Activated CD4-positive, alpha-beta T cell treated with anti-CD3 and anti-CD28 coated beads, Interleukin-10, Interleukin-2, amounts not matched to agents 100 ng/mL and 50 ng/mL, durations not matched to agents 16 hours and 8 hours (primary cell): ENCODE measurements at regions not wholly inside any gene's neighbourhood (a gene's known extent, or its start where the extent isn't known, plus 50 kb on each side); places are given as distances from the start of the nearest gene placed in this dataset.
A peak's percentile ranks its signal among the peaks of the same experiment; 100 is the strongest.
"Not testable (repeated sequence)": the region's sequence is repeated elsewhere in the genome, so short reads cannot be mapped to it uniquely, and the experiment has no call there.

ENCODE experiments used
- DNase-seq: peaks from one replicate; pipeline ENCODE4 v3.0.0-alpha.2; 2020

DNA sequence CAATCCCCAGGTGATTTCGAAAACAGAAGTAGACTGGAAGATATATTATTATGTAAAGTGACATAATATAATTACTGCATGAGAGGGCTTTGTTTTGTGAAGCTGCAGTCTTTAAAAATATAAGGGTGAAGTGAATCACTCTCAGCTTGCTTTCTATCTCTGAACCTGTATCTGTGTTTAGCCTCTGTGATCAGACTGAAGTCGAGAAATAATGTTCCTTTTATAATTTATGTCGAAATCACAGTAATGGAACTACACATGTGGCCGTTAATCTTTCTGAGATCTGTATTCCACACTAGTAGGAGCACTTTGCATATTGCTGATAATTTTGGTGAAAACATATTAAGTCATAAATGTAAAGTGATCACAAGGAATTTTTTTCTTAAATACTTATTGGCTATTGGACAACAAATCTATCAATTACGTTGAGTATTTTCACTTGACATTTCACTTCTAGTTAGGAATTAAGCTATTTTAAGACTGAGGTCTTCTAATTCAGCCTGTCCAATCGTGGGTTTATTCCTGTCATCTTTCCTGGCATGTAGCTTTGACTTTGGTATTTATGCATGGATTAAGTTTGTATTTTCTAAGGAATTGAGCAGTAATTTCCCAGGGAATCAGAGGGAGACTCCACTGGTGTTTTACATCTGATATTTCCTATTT, 268.2 kb upstream of the POT1 start:
- no peak for DNase-seq

DNA sequence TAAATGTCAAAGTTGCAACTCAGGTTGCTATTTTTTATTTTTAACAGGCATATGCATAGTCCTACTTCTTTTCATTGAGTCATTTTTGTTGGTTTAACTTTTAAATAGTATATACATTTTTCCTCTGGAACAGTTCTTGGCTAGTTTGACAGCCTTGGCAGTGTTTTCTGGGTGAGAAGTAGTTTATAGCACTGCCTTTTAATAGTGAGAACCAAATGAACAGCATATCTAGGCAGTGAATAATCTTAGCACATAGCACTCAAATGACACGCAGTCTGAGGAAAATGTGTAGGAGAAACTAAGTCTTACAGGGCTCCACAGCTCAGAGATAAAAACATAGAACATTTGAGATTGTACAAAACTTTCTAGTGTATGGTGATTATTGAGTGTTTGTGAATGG, 265.5 kb upstream of the POT1 start:
- DNase-seq = no peak

DNA sequence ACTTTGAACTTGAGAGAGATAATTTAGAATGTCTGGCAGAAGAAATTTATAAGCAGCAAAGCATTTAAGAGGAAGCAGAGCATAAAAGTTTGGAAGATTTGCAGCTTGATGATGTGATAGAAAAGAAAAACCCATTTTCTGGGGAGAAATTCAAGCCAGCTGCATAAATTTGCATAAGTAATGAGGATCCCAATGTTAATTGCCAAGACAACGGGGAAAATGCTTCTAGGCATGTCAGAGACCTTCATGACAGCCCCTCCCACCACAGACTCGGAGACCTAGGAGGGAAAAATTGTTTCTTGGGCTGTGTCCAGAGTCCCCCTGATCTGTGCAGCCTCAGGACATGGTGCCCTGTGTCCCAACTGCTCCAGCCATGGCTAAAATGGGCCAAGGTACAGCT, 263.6 kb upstream of the POT1 start:
- no peak for DNase-seq

DNA sequence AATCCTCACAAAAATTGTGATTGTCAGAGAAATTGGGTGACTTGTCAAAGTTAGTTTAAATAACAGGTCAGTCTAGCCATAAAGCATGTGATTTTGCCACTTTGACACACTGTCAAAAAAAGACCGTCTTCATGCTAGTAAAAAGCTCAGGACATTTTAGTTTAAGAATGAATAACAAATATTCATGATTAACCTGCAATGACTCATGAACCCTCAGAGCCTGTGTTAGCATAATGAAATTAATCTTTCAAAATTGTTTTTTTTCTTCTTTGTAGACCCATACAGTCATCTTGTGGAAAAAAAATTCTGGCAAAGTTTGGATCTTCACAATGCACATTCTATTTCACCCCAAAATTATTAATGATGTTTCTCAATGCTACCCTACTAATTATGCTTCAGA, 255.2 kb upstream of the POT1 start:
- DNase-seq = no peak

DNA sequence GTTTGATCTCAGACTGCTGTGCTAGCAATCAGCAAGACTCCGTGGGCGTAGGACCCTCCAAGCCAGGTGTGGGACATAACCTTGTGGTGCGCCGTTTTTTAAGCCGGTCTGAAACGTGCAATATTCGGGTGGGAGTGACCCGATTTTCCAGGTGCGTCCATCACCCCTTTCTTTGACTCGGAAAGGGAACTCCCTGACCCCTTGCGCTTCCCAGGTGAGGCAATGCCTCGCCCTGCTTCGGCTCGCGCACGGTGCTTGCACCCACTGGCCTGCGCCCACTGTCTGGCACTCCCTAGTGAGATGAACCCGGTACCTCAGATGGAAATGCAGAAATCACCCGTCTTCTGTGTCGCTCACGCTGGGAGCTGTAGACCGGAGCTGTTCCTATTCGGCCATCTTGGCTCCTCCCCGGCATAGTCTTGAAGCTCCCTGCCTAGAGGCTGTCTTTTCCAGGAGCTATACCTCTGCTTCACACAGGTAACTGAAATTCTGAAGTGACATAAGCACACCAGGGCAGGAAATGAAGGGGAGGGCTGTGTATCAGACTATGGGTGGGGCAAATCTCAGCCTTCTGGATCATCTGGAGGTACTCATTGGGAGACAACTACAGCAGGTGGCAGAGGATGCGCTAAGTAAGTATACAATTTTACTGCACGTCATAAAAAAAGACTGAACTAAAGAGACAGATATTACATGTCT, 252.1 kb upstream of the POT1 start:
- not testable (repeated sequence) for DNase-seq

DNA sequence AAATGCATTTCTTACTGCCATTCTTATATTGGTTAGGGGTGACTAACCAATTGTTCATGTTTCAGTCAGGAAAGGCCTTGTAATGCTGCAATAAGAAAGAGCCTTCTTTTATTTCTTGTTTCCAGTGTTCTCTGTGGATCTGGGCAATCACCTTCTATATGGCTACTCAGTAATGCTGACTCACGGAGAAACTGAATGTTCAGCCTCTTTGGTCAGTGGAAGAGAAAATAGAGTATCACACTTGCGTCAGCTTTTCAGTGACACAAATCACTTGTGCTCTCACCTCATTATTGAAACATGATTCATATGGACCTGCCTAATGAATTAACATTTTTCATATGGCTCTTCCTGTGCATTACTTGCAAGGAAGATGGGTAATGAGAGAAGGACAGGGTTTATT, 243.9 kb upstream of the POT1 start:
- DNase-seq = no peak

DNA sequence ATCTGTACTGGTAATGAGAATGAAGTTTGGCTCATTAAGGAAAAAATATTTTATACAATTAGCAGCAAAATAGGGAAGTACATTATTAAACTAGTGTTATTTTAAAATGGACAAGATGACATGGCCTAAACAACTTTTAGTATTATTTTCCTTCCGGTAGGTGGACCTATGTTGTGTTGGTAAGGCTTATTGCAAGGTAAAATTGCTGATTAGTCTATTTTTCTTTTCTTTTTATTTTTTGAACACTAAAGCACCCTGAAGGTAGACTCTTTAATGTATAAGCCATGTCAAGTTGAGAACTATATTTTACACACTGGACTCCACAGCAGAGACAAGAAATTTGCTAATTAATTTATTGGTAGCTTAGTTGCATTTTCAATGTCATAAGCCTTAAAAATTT, 239.5 kb upstream of the POT1 start:
- no peak for DNase-seq

DNA sequence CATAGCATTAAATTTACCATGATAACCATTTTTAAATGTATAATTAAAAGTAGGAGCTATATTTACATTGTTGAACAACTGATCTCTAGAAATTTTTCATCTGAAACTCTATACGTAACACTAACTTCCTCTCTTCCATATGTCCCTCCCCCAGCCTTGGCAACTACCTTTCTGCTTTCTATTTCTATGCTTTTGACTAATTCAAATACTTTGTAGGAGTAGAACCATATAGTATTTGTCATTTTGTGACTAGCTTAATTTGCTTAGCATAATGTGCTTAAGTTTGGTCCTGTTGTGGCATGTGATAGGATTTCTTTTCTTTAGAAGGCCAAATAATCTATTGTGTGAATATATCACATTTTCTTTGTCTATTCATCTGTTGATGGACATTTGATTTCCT, 225.3 kb upstream of the POT1 start:
- DNase-seq = no peak

DNA sequence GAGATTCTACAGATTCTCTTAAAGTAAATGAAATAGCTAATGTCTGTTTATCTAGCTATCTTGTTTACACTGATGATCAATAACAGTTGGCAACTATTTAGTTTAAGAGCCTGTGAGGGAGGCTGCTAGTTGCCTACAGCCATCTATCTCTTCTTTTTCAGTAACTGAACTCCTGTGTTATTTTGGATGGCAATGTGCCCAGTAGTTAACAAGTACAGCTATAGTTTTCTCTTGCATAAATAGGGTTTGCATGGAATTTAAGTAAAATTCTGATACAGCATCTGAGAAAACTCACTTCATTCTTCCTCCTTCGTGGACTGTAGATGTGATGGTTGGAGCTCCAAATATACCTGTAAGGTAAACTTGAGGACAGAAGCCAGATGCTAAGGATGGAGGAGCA, 219.5 kb upstream of the POT1 start:
- no peak for DNase-seq

DNA sequence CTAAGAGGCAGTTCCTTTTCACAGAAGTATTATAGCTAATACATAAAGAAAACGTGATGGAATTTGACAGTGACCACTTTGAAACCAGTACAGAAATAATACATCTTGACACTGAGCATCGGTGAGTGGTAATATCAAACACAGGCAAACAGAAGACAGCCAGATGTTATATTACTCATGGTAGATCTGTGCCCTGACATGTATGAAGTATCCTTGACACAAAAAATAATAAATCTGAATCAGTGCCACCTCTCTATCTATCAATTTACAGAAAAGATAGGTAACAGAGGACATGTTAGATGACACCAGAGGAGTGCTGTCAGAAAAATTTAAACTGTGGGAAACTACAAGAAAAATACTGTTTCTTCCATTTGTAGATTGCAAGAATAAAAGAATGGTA, 217.4 kb upstream of the POT1 start:
- no peak for DNase-seq

DNA sequence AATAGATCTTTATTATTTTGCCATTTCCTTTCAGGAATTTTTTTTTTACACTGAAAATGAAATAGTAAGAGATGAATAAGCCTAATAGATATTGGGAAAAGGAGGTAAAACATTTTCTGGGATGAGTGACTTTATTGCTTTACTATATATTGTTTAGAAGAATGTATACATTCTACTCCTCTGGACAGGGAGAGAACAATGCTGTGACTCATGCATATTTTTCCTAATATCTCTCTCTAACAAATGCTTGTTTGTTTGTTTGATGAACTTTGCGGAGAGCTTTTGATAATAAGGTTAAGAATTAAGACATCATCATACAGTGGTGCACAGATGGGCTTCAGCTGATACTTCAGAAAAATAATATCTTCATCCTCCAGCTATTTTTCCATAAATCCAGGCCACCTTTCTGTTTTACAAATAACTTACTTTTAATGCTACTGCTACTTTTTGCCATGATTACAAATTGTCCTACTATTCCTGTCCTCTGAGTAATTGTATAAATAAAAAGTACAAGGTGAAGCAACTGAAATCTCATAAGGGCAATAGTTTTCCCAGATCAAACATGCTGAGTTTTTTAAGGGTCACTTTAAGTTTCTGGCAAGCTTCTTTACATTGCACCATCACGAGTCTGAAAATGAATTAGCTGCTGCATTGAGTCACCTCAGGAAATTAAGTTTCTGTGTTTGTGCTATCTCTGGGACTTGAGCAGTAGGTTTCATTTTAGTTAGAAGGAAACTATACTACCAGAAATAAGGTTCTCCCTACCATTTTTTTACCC, 207.3 kb upstream of the POT1 start:
- DNase-seq = no peak

DNA sequence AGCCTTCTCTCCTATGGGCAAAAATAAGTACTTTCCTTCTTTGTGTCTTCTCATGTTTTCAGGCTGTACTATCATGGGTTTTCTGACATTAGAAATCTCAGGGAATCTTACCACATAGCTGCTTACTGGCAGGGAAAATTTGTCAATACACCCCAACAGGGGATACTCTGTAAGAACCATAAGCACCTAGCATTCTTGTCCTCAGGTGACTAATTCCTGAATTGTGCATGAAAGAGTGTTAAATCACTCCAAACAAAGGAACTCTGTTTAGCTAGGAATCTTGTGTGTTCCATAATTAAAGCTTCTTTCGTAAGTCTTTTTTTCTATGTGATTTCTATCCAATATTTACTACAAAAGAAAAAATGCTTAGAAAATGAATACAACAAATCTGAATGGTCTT, 206.7 kb upstream of the POT1 start:
- DNase-seq = no peak

DNA sequence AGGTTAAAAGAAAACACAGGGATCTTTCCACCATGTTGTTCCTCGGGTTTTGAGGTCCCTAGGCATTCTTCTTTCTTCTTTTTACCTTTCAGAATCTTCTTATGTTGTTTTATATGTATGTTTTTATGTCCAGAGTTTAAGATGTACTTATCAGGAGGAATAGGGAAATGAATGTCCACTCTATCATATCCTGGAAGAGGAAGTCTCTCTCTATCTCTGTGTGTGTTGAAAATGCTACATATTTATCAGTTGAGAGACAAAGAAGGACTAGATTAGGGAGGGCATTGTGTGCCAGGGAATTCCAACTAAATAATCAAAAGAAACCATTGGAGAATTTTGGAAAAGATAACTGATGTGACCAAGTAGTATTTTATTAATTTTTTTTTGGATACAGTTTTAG, 200.5 kb upstream of the POT1 start:
- DNase-seq = no peak

DNA sequence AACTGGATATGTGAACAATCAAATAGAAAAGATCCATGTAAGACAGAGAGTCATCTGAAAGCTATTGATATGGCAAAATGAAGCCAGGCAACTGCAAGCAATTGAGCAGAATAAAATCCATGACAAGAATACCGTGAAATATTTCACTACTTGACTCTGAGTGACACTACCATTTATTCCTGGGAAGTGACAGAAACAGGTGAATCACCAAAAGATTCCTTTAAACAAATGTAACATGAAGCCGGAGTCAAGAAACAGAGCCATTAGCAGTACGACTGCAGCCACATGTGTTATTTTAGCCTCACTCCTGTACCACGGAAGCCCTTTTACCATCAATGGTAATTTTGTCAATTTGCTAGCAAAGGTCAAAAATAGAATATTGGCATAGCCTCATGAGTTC, 197.7 kb upstream of the POT1 start:
- DNase-seq = no peak

DNA sequence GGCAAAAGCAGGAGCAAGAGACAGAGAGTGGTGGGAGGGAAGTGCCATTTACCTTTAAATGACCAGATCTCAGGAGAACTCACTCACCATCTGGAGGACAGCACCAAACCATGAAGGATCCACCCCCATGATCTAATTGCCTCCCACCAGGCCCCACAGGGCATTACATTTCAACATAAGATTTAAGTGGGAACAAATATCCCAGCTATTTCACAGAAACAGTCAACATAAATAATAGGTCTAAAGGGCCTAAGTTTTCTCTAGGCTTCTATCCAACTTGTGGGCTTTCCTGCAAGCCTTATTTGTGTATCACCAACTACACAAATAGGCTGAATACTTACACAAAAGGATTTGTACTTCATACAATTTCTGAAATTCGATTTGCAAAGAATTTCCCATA, 196.8 kb upstream of the POT1 start:
- no peak for DNase-seq

DNA sequence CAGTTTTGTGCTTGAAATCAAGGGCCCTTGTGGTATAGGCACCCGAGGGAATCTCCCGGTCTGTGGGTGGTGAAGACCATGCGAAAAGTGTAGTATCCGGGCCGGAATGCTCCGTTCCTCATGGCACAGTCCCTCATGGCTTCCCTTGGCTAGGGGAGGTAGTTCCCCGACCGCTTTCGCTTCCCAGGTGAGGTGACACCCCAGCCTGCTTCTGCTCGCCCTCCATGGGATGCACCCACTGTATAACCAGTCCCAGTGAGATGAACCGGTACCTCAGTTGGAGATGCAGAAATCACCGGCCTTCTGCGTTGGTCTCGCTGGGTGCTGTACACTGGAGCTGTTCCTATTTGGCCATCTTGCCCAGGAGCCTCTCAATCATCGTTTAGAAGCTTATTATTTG, 195.7 kb upstream of the POT1 start:
- DNase-seq = no peak

DNA sequence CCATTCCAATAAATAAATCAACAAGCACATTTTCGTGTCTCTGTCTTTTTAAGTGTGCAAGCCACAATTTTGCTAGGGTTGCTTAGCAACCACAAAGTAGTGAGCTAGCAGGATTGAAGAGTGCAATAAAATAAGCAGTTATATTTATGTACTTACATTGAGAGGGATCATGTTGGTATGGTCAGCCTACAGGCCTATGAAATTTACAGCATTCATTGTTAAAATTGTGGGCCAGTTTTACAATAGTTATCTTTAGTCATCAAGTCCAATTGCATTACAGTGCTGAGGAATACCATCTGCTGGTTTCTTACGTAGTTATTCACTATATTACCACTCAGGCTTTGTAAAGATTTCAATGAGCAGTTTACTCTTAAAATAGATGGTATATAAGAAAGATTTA, 192.5 kb upstream of the POT1 start:
- no peak for DNase-seq

DNA sequence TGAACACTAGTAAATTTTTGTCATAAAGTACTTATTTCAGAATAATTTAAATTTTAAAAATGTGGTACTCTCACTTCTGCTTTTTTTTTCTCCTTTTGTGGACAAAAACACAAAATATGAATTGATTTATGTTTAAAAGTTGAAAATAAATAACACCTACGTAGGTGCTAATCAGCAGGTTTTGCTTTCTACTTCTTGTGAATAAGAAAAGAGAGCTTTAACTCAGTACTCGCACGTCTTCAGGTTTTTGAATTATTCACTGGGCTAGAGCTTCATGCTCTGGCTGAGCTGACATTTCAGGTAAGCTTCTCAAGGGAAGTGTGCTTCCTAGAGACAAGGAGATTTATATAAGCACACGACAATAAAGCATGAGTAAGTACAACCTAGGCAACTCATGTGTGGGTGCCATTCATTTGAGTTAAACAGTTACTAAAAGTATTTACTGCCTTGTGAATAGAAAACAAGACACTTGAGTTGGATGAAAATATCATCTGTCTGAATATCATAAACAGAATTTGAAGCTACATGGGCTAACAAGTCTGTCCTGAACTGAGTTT, 190.0 kb upstream of the POT1 start:
- no peak for DNase-seq

DNA sequence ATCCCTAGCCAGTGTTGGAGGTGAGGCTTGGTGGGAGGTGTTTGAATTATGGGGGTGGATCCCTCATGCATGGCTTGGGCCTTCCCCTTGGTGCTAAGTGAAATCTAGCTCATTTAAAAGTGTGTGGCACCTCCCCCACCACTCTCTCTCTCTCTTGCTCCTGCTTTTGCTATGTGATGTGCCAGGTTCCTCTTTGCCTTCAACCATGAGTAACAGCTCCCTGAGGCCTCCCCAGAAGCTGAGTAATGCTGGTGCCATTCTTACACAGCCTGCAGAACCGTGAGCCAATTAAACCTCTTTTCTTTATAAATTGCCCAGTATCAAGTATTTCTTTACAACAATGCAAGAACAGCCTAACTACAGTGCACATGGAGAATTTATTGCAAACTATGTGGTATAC, 188.8 kb upstream of the POT1 start:
- no peak for DNase-seq

DNA sequence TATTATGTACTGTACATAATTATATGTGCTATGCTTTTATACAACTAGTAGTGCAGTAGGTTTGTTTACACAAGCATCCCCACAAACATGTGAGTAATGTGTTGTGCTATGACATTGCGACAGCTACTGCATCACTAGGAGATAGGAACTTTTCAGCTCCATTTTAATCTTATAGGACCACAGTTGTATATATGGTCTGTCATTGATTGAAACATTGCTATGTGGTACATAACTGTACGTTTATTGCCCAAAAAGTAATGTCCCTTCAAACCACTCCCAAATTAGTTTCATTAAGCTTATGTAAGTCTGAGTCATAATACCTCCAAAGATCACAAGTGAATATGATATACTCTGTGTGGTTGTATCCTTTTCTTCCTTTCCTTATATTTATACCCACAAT, 183.2 kb upstream of the POT1 start:
- DNase-seq = no peak

DNA sequence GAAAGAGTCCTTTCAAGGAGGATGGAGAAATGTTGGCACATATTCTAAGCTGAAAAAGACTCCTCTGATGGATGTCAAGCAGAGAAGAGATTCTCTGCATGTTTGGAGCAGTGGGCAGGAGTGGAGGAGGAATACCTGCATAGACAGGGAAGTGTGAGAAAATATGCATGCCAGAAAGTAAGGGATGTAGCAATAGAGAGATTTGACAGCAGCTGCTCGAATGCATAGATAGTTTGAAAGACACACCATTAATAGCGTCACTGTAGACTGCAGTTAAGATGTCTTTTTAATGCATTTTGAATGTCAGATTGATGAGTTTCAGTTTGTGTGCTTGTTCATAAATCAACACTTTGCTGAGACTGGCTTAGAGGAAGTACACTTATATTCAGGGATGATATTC, 169.9 kb upstream of the POT1 start:
- DNase-seq = no peak

DNA sequence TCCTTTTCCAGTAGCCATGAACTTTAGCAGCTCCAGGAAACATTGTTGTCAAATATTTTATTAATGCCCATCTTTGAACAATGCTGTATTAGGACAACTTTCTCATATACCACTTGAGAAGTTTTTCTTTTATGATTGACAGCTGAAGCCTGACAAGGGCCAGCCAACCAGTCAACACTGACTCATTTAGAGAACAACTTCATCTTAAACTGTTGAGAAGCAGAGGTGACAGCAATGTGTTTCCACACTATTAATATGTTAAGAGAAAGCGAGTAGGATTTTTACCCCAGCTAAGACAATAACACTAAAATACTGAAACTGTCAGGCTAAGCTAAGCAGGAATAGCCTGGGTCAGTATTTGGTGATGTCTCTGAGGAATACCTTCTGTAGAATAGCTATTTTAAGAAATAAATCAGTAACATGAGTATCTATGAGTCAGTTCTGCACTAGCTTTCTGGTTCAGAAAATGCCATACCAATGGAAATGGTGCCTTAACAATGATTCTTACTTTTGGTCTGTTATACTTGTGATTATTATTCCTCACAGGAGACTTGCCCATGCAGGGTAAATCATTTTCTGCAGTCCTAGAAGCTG, 168.8 kb upstream of the POT1 start:
- peak; percentile 1 for DNase-seq

DNA sequence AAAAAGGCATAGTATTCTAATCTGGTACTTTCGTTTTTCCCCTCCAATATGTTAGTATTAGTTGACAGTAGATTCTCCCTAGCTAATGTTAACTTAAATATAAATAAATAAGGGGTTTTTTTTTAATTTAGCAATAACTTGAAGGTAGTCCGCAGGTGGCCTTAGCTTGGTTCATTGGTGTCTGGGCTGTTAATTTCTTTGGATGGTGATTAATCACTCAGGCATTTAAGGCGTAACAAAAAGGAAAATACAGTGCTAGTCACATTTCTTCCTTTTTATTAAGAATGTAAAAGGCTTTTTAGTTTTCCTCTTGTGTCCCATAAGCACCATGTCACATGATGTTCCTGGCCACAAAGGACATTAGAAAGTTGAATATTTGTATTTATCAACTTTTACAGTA, 161.0 kb upstream of the POT1 start:
- DNase-seq = no peak

DNA sequence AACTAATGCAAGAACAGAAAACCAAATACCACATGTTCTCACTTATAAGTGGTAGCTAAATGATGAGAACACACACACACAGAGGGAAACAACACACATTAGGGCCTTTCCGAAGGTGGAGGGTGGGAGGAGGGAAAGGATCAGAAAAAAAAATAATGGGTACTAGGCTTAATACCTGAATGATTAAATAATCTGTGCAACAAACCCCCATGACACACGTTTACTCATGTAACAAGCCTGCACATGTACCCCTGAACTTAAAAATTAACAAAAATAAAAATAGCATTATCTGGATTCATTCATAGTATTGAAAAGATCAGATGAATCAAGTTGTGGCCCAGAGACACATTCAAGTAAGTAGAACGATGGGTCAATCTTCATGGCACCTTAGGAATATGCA, 159.5 kb upstream of the POT1 start:
- no peak for DNase-seq
